Hepatocyte (in vitro differentiated cells): ENCODE measurements at regions not wholly inside any gene's neighbourhood (a gene's known extent, or its start where the extent isn't known, plus 50 kb on each side); places are given as distances from the start of the nearest gene placed in this dataset.

Source experiments
- DNase-seq: peaks from one replicate; pipeline ENCODE4 v3.0.0-alpha.2; 2016; ENCODE audit warnings: low spot score
- H2AFZ ChIP-seq: fragments of 200-600 bp; sonication (generic); 2 replicates; pipeline ENCODE4 v1.6.0; 2016; ENCODE audit warnings: antibody characterized with exemption, mild to moderate bottlenecking
- H3K27ac ChIP-seq: fragments of 200-600 bp; sonication (generic); 2 replicates; pipeline ENCODE4 v1.5.1; 2016; ENCODE audit warnings: mild to moderate bottlenecking
- H3K27me3 ChIP-seq: fragments of 200-600 bp; sonication (generic); 2 replicates; pipeline ENCODE4 v1.6.1; 2016
- H3K36me3 ChIP-seq: fragments of 200-600 bp; sonication (generic); replicated peaks from 2 replicates; pipeline ENCODE4 v1.5.1; 2016; ENCODE audit warnings: low read depth; ENCODE audit not compliant: insufficient read depth
- H3K4me1 ChIP-seq: fragments of 200-600 bp; sonication (generic); 2 replicates; pipeline ENCODE4 v1.5.1; 2016; ENCODE audit warnings: mild to moderate bottlenecking, moderate library complexity; ENCODE audit not compliant: insufficient read depth
- H3K4me2 ChIP-seq: fragments of 200-600 bp; sonication (generic); 2 replicates; pipeline ENCODE4 v1.6.0; 2016
- H3K4me3 ChIP-seq: fragments of 200-600 bp; sonication (generic); 2 replicates; pipeline ENCODE4 v1.5.1; 2016; ENCODE audit warnings: mild to moderate bottlenecking
- H3K79me2 ChIP-seq: fragments of 200-600 bp; sonication (generic); 2 replicates; pipeline ENCODE4 v1.6.0; 2017; ENCODE audit warnings: mild to moderate bottlenecking
- H3K9me2 ChIP-seq: fragments of 200-600 bp; sonication (generic); replicated peaks from 2 replicates; pipeline ENCODE4 v1.6.0; 2017; ENCODE audit warnings: mild to moderate bottlenecking; ENCODE audit not compliant: insufficient read depth
- H3K9me3 ChIP-seq: fragments of 200-600 bp; sonication (generic); 2 replicates; pipeline ENCODE4 v1.5.1; 2016; ENCODE audit warnings: low read depth, mild to moderate bottlenecking
- H4K20me1 ChIP-seq: fragments of 200-600 bp; sonication (generic); 2 replicates; pipeline ENCODE4 v1.6.0; 2016; ENCODE audit warnings: mild to moderate bottlenecking; ENCODE audit not compliant: insufficient read depth, poor library complexity, severe bottlenecking
- CTCF ChIP-seq: fragments of 200-600 bp; sonication (generic); IDR thresholded peaks from 2 replicates; pipeline ENCODE4 v1.5.1; 2016; ENCODE audit warnings: antibody characterized with exemption, mild to moderate bottlenecking; ENCODE audit not compliant: poor library complexity
- EZH2 ChIP-seq: fragments of 200-600 bp; sonication (generic); IDR thresholded peaks from 2 replicates; pipeline ENCODE4 v1.6.1; 2016; ENCODE audit warnings: antibody characterized with exemption, mild to moderate bottlenecking, borderline replicate concordance
- EZH2phosphoT487 ChIP-seq: fragments of 200-600 bp; sonication (generic); IDR thresholded peaks from one replicate; pipeline ENCODE4 v1.6.1; 2018; ENCODE audit warnings: antibody characterized with exemption, mild to moderate bottlenecking, low read depth, moderate library complexity; ENCODE audit not compliant: unreplicated experiment, severe bottlenecking
- WGBS: methylation state at CpG from one replicate; pipeline ENCODE4 v1.1.6; 2016; ENCODE audit warnings: low lambda C conversion rate; ENCODE audit errors: missing lambda C conversion rate; 5-methylcytosine and 5-hydroxymethylcytosine counted together

- H3K4me1 ChIP-seq: no peaks in the 10 kb centered on the region
- no peak for DNase-seq
- no peaks in the 10 kb centered on the region for H3K27me3 ChIP-seq
- no peaks in the 10 kb centered on the region for H3K9me2 ChIP-seq
- WGBS: 0% methylated on average over 1 of the region's 1 CpG
- no peaks in the 10 kb centered on the region for H3K79me2 ChIP-seq
- H3K36me3 ChIP-seq: no peaks in the 10 kb centered on the region
- H4K20me1 ChIP-seq: no peaks in the 10 kb centered on the region
- no peak overlapping the region for H3K4me2 ChIP-seq
- H3K9me3 ChIP-seq: no peaks in the 10 kb centered on the region
- H2AFZ ChIP-seq: no peak overlapping the region
- no peak overlapping the region for H3K4me3 ChIP-seq
- no peak for TF ChIP-seq EZH2phosphoT487
- TF ChIP-seq EZH2: no peak
- TF ChIP-seq CTCF: no peak
- H3K27ac ChIP-seq: no peak overlapping the region
Observed at GRCh38 chr20:22080985-22081384, 375.5 kb downstream of the PAX1 start.

- Histone ChIP-seq H3K4me3 (no peak overlapping the region), H3K27ac (no peak overlapping the region), H4K20me1 (no peaks in the 10 kb centered on the region), H3K4me1 (peaks cover 5% of the 10 kb centered on the region), H3K4me2 (no peak overlapping the region), H3K79me2 (no peaks in the 10 kb centered on the region), H2AFZ (no peak overlapping the region), H3K9me2 (no peaks in the 10 kb centered on the region), H3K36me3 (no peaks in the 10 kb centered on the region), H3K27me3 (no peaks in the 10 kb centered on the region), H3K9me3 (no peaks in the 10 kb centered on the region)
- DNase-seq: no peak
- no peak for TF ChIP-seq EZH2phosphoT487
- no peak for TF ChIP-seq EZH2
- TF ChIP-seq CTCF: no peak
- WGBS: 71% methylated on average over 1 of the region's 1 CpG
Observed at GRCh38 chr20:22074635-22075034, 369.2 kb downstream of the PAX1 start.

- H3K9me3 ChIP-seq: no peaks in the 10 kb centered on the region
- peaks cover 5% of the 10 kb centered on the region for H3K4me1 ChIP-seq
- H3K4me2 ChIP-seq: no peak overlapping the region
- no peaks in the 10 kb centered on the region for H3K9me2 ChIP-seq
- DNase-seq: no peak
- H2AFZ ChIP-seq: no peak overlapping the region
- no peak overlapping the region for H3K4me3 ChIP-seq
- TF ChIP-seq EZH2phosphoT487 (no peak), EZH2 (no peak), CTCF (no peak)
- H4K20me1 ChIP-seq: no peaks in the 10 kb centered on the region
- no peaks in the 10 kb centered on the region for H3K27me3 ChIP-seq
- no peaks in the 10 kb centered on the region for H3K79me2 ChIP-seq
- 50% methylated on average over 2 of the region's 2 CpGs for WGBS
- no peak overlapping the region for H3K27ac ChIP-seq
- H3K36me3 ChIP-seq: no peaks in the 10 kb centered on the region
Observed at GRCh38 chr20:22071841-22072240, 366.4 kb downstream of the PAX1 start.

GRCh38 chr20:22070610-22071058 lies 365.2 kb downstream of the PAX1 start:
- DNase-seq: peak; percentile 63
- TF ChIP-seq EZH2 (no peak), CTCF (no peak)

More at GRCh38 chr20:22070610-22071058, 365.2 kb downstream of the PAX1 start:
- no peaks in the 10 kb centered on the region for H3K27me3 ChIP-seq
- H3K79me2 ChIP-seq: no peaks in the 10 kb centered on the region
- WGBS: 50% methylated on average over 4 of the region's 4 CpGs
- H3K9me2 ChIP-seq: no peaks in the 10 kb centered on the region
- H3K27ac ChIP-seq: no peak overlapping the region
- H2AFZ ChIP-seq: no peak overlapping the region
- H3K4me1 ChIP-seq: peaks cover 5% of the 10 kb centered on the region
- no peak overlapping the region for H3K4me2 ChIP-seq
- H4K20me1 ChIP-seq: no peaks in the 10 kb centered on the region
- no peaks in the 10 kb centered on the region for H3K36me3 ChIP-seq
- no peak overlapping the region for H3K4me3 ChIP-seq
- H3K9me3 ChIP-seq: no peaks in the 10 kb centered on the region
